HEK293 (cell line): ENCODE measurements at regions not wholly inside any gene's neighbourhood (a gene's known extent, or its start where the extent isn't known, plus 50 kb on each side); places are given as distances from the start of the nearest gene placed in this dataset.

Source experiments
- CTCF ChIA-PET: fragments of 350-600 bp; formaldehyde crosslinking; extraction: SDS; loops from one replicate; lab custom pipeline; 2021; ENCODE audit warnings: antibody characterized with exemption; lab: Yijun Ruan, JAX
- POLR2A ChIA-PET: fragments of 300-600 bp; formaldehyde crosslinking; extraction: SDS; loops from one replicate; lab custom pipeline; 2020; ENCODE audit warnings: antibody characterized with exemption, inconsistent platforms; lab: Yijun Ruan, JAX
- H3K27ac ChIP-seq: fragments of 200-500 bp; sonication (Bioruptor generic); 2 replicates; pipeline ENCODE4 v1.5.1; 2014; ENCODE audit warnings: low read depth, low read length, control low read depth, inconsistent platforms; ENCODE audit errors: extremely low read depth
- H3K36me3 ChIP-seq, 2 experiments: fragments of 200-500 bp in 1 of 2; sonication (Bioruptor generic) in 1 of 2; 1 replicate in 1 of 2; 2 replicates in 1 of 2; pipeline ENCODE4 v1.5.1; 2014 to 2017; ENCODE audit warnings: inconsistent platforms in 2 of 2, low read length in 2 of 2; ENCODE audit not compliant: control insufficient read depth in 2 of 2, insufficient read depth in 1 of 2
- H3K4me1 ChIP-seq: fragments of 200-500 bp; sonication (Bioruptor generic); 2 replicates; pipeline ENCODE4 v1.5.1; 2014; ENCODE audit warnings: mild to moderate bottlenecking, low read length, inconsistent platforms; ENCODE audit not compliant: control insufficient read depth, insufficient read depth
- H3K4me3 ChIP-seq: 2 replicates; pipeline ENCODE4 v1.5.1; 2011; ENCODE audit warnings: low read depth, mild to moderate bottlenecking, control low read depth, low read length, moderate library complexity
- H3K9me3 ChIP-seq: fragments of 200-500 bp; sonication (Bioruptor generic); 2 replicates; pipeline ENCODE4 v1.5.1; 2014; ENCODE audit warnings: low read depth, low read length, inconsistent platforms; ENCODE audit not compliant: control insufficient read depth, insufficient read depth
- KLF8 ChIP-seq: fragments of 450-650 bp; formaldehyde crosslinking; IDR thresholded peaks from 2 replicates; pipeline ENCODE4 v1.5.1; 2016; ENCODE audit warnings: missing biosample characterization, missing genetic modification characterization
- RBAK ChIP-seq: fragments of 450-650 bp; formaldehyde crosslinking; IDR thresholded peaks from 2 replicates; pipeline ENCODE4 v1.5.1; 2016; ENCODE audit warnings: missing biosample characterization, missing genetic modification characterization
- ZBTB48 ChIP-seq: fragments of 450-650 bp; formaldehyde crosslinking; IDR thresholded peaks from 2 replicates; pipeline ENCODE4 v1.5.1; 2016; ENCODE audit warnings: missing biosample characterization, missing genetic modification characterization
- ZNF324 ChIP-seq: fragments of 450-650 bp; formaldehyde crosslinking; IDR thresholded peaks from 2 replicates; pipeline ENCODE4 v1.5.1; 2016; ENCODE audit warnings: missing biosample characterization, missing genetic modification characterization
- ZNF530 ChIP-seq: fragments of 450-650 bp; formaldehyde crosslinking; IDR thresholded peaks from 2 replicates; pipeline ENCODE4 v1.5.1; 2016; ENCODE audit warnings: low read depth, missing biosample characterization, missing genetic modification characterization
- ZNF585B ChIP-seq: fragments of 450-650 bp; formaldehyde crosslinking; IDR thresholded peaks from 2 replicates; pipeline ENCODE4 v1.5.1; 2016; ENCODE audit warnings: missing biosample characterization, missing genetic modification characterization
- ZNF777 ChIP-seq: fragments of 450-650 bp; formaldehyde crosslinking; IDR thresholded peaks from 2 replicates; pipeline ENCODE4 v1.5.1; 2017; ENCODE audit warnings: missing biosample characterization, missing genetic modification characterization, borderline replicate concordance
- ZSCAN16 ChIP-seq: fragments of 450-650 bp; formaldehyde crosslinking; IDR thresholded peaks from 2 replicates; pipeline ENCODE4 v1.5.1; 2016; ENCODE audit warnings: missing biosample characterization, missing genetic modification characterization
- ZXDB ChIP-seq: fragments of 450-650 bp; formaldehyde crosslinking; IDR thresholded peaks from 2 replicates; pipeline ENCODE4 v1.5.1; 2016; ENCODE audit warnings: missing biosample characterization, missing genetic modification characterization
- TF ChIP-seq, protein P1 (sequence below): fragments of 450-650 bp; formaldehyde crosslinking; IDR thresholded peaks from 2 replicates; pipeline ENCODE4 v1.5.1; 2017; ENCODE audit warnings: missing biosample characterization, missing genetic modification characterization
- TF ChIP-seq, protein P2 (sequence below): fragments of 450-650 bp; formaldehyde crosslinking; IDR thresholded peaks from 2 replicates; pipeline ENCODE4 v1.5.1; 2016; ENCODE audit warnings: missing biosample characterization, missing genetic modification characterization
- TF ChIP-seq, protein P3 (sequence below): fragments of 450-650 bp; formaldehyde crosslinking; IDR thresholded peaks from 2 replicates; pipeline ENCODE4 v1.5.1; 2016; ENCODE audit warnings: missing biosample characterization, missing genetic modification characterization
- TF ChIP-seq, protein P4 (sequence below): fragments of 450-650 bp; IDR thresholded peaks from 2 replicates; pipeline ENCODE4 v1.5.1; 2018; ENCODE audit warnings: missing biosample characterization, mild to moderate bottlenecking, missing genetic modification characterization
- TF ChIP-seq, protein P5 (sequence below): fragments of 450-650 bp; formaldehyde crosslinking; IDR thresholded peaks from 2 replicates; pipeline ENCODE4 v1.5.1; 2016; ENCODE audit warnings: missing biosample characterization, missing genetic modification characterization, low read depth

DNA sequence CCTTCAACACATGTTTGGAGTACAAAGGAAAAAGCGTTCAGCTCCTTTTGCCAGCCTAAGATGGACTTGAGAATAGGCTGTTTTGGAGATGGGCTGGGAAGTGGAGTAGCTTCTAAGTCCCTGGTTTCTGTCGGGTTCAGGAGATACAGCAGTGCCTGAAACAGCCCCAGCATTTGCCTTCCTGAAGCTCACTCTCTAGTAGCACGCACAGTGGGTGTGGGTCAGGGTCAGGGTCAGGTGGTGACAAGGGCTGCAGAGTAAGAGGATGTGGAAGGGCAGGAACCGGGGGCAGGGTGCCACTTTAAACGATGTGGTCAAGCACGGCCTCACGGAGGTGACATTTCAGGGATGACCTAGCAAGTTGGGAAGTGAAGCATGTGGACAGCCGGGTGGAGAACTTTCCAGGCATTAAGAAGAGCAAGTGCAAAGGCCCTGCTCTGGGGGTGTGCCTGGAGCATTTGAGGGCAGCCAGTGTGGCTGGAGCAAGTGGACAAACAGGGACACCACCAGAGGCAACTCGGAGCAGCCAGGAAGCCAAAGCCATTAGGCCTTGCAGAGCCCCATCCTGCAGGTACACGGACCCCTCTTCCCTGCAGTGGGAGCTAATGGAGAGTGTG lies 382.2 kb upstream of the ZMIZ1 start:
- H3K4me3 ChIP-seq = no peak overlapping the region
- CTCF ChIA-PET = interaction anchor here (0.7 kb wide), 1 partner anchor 235 kb away, joined by 3 read pairs; no protein-coding TSS in a partner anchor
- no peak overlapping the region for H3K27ac ChIP-seq
- no peaks in the 10 kb centered on the region for H3K36me3 ChIP-seq
- H3K4me1 ChIP-seq = no peaks in the 10 kb centered on the region
- no peaks in the 10 kb centered on the region for H3K9me3 ChIP-seq
- TF ChIP-seq RBAK (tag by site-specific recombination) (no peak), ZXDB (no peak), ZNF530 (tag by site-specific recombination) (no peak), ZBTB48 (tag by site-specific recombination) (no peak), ZNF585B (tag by site-specific recombination) (no peak)
- TF ChIP-seq, protein P1, sequence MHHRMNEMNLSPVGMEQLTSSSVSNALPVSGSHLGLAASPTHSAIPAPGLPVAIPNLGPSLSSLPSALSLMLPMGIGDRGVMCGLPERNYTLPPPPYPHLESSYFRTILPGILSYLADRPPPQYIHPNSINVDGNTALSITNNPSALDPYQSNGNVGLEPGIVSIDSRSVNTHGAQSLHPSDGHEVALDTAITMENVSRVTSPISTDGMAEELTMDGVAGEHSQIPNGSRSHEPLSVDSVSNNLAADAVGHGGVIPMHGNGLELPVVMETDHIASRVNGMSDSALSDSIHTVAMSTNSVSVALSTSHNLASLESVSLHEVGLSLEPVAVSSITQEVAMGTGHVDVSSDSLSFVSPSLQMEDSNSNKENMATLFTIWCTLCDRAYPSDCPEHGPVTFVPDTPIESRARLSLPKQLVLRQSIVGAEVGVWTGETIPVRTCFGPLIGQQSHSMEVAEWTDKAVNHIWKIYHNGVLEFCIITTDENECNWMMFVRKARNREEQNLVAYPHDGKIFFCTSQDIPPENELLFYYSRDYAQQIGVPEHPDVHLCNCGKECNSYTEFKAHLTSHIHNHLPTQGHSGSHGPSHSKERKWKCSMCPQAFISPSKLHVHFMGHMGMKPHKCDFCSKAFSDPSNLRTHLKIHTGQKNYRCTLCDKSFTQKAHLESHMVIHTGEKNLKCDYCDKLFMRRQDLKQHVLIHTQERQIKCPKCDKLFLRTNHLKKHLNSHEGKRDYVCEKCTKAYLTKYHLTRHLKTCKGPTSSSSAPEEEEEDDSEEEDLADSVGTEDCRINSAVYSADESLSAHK (tag by site-specific recombination) = no peak
- TF ChIP-seq, protein P2, sequence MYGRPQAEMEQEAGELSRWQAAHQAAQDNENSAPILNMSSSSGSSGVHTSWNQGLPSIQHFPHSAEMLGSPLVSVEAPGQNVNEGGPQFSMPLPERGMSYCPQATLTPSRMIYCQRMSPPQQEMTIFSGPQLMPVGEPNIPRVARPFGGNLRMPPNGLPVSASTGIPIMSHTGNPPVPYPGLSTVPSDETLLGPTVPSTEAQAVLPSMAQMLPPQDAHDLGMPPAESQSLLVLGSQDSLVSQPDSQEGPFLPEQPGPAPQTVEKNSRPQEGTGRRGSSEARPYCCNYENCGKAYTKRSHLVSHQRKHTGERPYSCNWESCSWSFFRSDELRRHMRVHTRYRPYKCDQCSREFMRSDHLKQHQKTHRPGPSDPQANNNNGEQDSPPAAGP (tag by site-specific recombination) = no peak
- POLR2A ChIA-PET = interaction anchor here (0.6 kb wide), 1 partner anchor 282 kb away, joined by 3 read pairs; no protein-coding TSS in a partner anchor

DNA sequence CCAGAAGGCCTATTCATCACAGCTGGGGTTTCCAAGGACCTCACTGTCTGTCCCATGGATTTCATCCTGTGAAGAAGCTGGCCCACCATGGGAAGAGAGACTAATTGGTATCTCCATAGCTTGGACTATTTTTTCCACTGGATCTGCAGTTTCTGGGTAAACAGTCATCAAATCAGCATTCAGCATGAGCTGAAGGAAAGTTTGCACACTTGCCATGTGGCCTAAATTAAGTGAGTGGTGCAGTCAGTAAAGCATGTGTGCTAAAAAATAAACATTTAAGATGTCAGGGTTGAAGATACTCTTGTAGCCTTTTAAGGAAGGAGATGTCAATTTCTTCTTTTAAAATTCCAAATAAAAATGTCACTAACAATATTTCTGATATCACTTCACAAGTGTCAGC lies 381.1 kb upstream of the ZMIZ1 start:
- Histone ChIP-seq H3K27ac (no peak overlapping the region), H3K9me3 (no peaks in the 10 kb centered on the region), H3K36me3 (no peaks in the 10 kb centered on the region), H3K4me3 (no peak overlapping the region), H3K4me1 (no peaks in the 10 kb centered on the region)
- TF ChIP-seq ZSCAN16 (tag by site-specific recombination) (no peak), ZNF324 (tag by site-specific recombination) (no peak), KLF8 (tag by site-specific recombination) (no peak), ZNF777 (tag by site-specific recombination) (no peak)
- TF ChIP-seq, protein P3, sequence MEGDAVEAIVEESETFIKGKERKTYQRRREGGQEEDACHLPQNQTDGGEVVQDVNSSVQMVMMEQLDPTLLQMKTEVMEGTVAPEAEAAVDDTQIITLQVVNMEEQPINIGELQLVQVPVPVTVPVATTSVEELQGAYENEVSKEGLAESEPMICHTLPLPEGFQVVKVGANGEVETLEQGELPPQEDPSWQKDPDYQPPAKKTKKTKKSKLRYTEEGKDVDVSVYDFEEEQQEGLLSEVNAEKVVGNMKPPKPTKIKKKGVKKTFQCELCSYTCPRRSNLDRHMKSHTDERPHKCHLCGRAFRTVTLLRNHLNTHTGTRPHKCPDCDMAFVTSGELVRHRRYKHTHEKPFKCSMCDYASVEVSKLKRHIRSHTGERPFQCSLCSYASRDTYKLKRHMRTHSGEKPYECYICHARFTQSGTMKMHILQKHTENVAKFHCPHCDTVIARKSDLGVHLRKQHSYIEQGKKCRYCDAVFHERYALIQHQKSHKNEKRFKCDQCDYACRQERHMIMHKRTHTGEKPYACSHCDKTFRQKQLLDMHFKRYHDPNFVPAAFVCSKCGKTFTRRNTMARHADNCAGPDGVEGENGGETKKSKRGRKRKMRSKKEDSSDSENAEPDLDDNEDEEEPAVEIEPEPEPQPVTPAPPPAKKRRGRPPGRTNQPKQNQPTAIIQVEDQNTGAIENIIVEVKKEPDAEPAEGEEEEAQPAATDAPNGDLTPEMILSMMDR (tag by site-specific recombination) = no peak
- TF ChIP-seq, protein P4, sequence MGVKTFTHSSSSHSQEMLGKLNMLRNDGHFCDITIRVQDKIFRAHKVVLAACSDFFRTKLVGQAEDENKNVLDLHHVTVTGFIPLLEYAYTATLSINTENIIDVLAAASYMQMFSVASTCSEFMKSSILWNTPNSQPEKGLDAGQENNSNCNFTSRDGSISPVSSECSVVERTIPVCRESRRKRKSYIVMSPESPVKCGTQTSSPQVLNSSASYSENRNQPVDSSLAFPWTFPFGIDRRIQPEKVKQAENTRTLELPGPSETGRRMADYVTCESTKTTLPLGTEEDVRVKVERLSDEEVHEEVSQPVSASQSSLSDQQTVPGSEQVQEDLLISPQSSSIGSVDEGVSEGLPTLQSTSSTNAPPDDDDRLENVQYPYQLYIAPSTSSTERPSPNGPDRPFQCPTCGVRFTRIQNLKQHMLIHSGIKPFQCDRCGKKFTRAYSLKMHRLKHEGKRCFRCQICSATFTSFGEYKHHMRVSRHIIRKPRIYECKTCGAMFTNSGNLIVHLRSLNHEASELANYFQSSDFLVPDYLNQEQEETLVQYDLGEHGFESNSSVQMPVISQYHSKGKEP (tag by site-specific recombination) = no peak
- TF ChIP-seq, protein P5, sequence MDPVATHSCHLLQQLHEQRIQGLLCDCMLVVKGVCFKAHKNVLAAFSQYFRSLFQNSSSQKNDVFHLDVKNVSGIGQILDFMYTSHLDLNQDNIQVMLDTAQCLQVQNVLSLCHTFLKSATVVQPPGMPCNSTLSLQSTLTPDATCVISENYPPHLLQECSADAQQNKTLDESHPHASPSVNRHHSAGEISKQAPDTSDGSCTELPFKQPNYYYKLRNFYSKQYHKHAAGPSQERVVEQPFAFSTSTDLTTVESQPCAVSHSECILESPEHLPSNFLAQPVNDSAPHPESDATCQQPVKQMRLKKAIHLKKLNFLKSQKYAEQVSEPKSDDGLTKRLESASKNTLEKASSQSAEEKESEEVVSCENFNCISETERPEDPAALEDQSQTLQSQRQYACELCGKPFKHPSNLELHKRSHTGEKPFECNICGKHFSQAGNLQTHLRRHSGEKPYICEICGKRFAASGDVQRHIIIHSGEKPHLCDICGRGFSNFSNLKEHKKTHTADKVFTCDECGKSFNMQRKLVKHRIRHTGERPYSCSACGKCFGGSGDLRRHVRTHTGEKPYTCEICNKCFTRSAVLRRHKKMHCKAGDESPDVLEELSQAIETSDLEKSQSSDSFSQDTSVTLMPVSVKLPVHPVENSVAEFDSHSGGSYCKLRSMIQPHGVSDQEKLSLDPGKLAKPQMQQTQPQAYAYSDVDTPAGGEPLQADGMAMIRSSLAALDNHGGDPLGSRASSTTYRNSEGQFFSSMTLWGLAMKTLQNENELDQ (tag by site-specific recombination) = no peak
- CTCF ChIA-PET = no interaction called here
- POLR2A ChIA-PET = no interaction called here
